WTC11 (cell line): ENCODE measurements at regions not wholly inside any gene's neighbourhood (a gene's known extent, or its start where the extent isn't known, plus 50 kb on each side); places are given as distances from the start of the nearest gene placed in this dataset.

ENCODE experiments used
- ATAC-seq: fragments of 200-7000 bp; cut with Tn5 transposase; 2 replicates; pipeline ENCODE4 v1.10.0; 2021; ENCODE audit warnings: mild to moderate bottlenecking, moderate library complexity
- CTCF ChIA-PET: fragments of 300-600 bp; sonication (Branson Sonifier 250); formaldehyde crosslinking; loops from one replicate; lab custom pipeline; 2021; ENCODE audit warnings: antibody characterized with exemption; lab: Charles Lee
- POLR2A ChIA-PET: fragments of 350-600 bp; sonication (Branson Sonifier 250); formaldehyde crosslinking; loops from one replicate; lab custom pipeline; 2021; ENCODE audit warnings: antibody characterized with exemption; lab: Charles Lee
- DNase-seq: peaks from one replicate; pipeline ENCODE4 v3.0.0; 2021; ENCODE audit warnings: low spot score
- H3K27ac Mint-ChIP-seq: 2 replicates; pipeline ENCODE4 v1.8.0; 2021; ENCODE audit warnings: mixed read lengths
- H3K27me3 Mint-ChIP-seq: 2 replicates; pipeline ENCODE4 v1.8.0; 2021; ENCODE audit warnings: low read depth, mild to moderate bottlenecking, moderate library complexity, mixed read lengths
- H3K36me3 Mint-ChIP-seq: 2 replicates; pipeline ENCODE4 v1.8.0; 2021; ENCODE audit warnings: mixed read lengths
- H3K4me1 Mint-ChIP-seq: 2 replicates; pipeline ENCODE4 v1.8.0; 2022; ENCODE audit warnings: mixed read lengths
- H3K4me3 Mint-ChIP-seq: 2 replicates; pipeline ENCODE4 v1.8.0; 2021; ENCODE audit warnings: mild to moderate bottlenecking, moderate library complexity, mixed read lengths
- H3K9me3 Mint-ChIP-seq: 2 replicates; pipeline ENCODE4 v1.8.0; 2021; ENCODE audit warnings: mixed read lengths
- CBFB ChIP-seq: sonication (generic); formaldehyde crosslinking; IDR thresholded peaks from 2 replicates; pipeline ENCODE4 v1.8.1; 2022; ENCODE audit warnings: mild to moderate bottlenecking, low read depth, missing genetic modification reagents
- CDX4 ChIP-seq: fragments of 250-450 bp; sonication (Bioruptor Pico); IDR thresholded peaks from 2 replicates; pipeline ENCODE4 v1.9.0; 2021; ENCODE audit warnings: moderate library complexity, mild to moderate bottlenecking, inconsistent platforms, borderline replicate concordance
- ELF4 ChIP-seq: sonication (generic); formaldehyde crosslinking; IDR thresholded peaks from 2 replicates; pipeline ENCODE4 v1.8.1; 2022; ENCODE audit warnings: low read depth, mild to moderate bottlenecking, moderate library complexity, missing genetic modification reagents
- MLX ChIP-seq: sonication (generic); formaldehyde crosslinking; IDR thresholded peaks from 2 replicates; pipeline ENCODE4 v1.8.1; 2023; ENCODE audit warnings: mild to moderate bottlenecking, missing genetic modification reagents, moderate library complexity
- RELA ChIP-seq: sonication (generic); formaldehyde crosslinking; IDR thresholded peaks from 2 replicates; pipeline ENCODE4 v1.8.1; 2022; ENCODE audit warnings: missing genetic modification reagents, mild to moderate bottlenecking, borderline replicate concordance
- ZNF121 ChIP-seq: sonication (generic); formaldehyde crosslinking; IDR thresholded peaks from 2 replicates; pipeline ENCODE4 v1.8.0; 2023; ENCODE audit warnings: missing genetic modification reagents
- ZNF317 ChIP-seq: sonication (generic); formaldehyde crosslinking; IDR thresholded peaks from 2 replicates; pipeline ENCODE4 v1.8.1; 2023; ENCODE audit warnings: low read depth, mild to moderate bottlenecking, moderate library complexity, missing genetic modification reagents, borderline replicate concordance
- ZNF425 ChIP-seq: fragments of 250-450 bp; sonication (Bioruptor Pico); conservative IDR thresholded peaks from 2 replicates; pipeline ENCODE4 v1.9.0; 2021; ENCODE audit warnings: mild to moderate bottlenecking
- ZNF532 ChIP-seq: fragments of 250-450 bp; sonication (Bioruptor Pico); IDR thresholded peaks from 2 replicates; pipeline ENCODE4 v1.9.0; 2021; ENCODE audit warnings: mild to moderate bottlenecking, borderline replicate concordance
- TF ChIP-seq, protein P1 (sequence below): sonication (generic); formaldehyde crosslinking; IDR thresholded peaks from 2 replicates; pipeline ENCODE4 v1.8.1; 2022; ENCODE audit warnings: mild to moderate bottlenecking, missing genetic modification reagents, moderate library complexity, borderline replicate concordance

DNA sequence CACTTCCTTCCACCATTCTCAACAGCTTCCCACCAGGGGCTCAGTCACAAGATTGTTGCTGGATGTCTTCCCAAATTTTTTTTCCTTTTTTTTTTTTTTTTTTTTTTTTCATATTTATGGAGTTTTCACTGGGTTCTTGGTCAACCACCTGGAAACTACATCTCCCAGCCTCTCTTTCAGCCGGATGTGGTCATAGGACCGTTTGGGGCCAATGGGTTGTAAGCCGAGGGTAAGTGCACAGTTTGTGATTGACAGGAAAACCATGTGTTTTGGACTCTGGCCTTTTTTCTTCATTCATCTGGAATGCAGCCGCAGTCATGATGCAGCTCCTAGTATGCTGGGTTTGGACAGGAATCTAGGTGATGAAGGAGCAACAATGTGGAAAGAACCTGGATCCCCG, 337.1 kb upstream of the FOXK1 start (continued):
- no peak for TF ChIP-seq ZNF532 (CRISPR knock-in tag)
- no peak for TF ChIP-seq RELA
- no peak for TF ChIP-seq CDX4 (CRISPR knock-in tag)
- TF ChIP-seq, all 79 proteins: peak for 0

DNA sequence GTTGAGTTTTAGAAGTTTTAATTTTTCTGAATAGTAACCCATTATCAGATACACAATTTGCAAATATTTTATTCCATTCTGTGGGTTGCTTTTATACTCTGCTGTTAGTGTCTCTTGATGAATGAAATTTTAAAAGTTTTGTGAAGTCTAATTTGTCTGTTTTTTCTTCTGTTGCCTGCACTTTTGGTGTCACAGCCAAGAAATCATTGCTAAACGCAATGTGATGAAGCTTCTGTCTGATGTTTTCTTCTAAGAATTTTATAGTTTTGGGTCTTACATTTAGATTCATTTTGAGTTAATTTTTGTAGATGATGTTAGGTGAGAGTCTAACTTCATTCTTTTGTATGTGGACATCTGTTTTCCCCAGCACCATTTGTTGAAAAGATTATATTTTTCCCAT, 330.0 kb upstream of the FOXK1 start:
- peaks cover 69% of the 10 kb centered on the region for H3K9me3 Mint-ChIP-seq
- ATAC-seq, result no peak
- TF ChIP-seq, protein P1, sequence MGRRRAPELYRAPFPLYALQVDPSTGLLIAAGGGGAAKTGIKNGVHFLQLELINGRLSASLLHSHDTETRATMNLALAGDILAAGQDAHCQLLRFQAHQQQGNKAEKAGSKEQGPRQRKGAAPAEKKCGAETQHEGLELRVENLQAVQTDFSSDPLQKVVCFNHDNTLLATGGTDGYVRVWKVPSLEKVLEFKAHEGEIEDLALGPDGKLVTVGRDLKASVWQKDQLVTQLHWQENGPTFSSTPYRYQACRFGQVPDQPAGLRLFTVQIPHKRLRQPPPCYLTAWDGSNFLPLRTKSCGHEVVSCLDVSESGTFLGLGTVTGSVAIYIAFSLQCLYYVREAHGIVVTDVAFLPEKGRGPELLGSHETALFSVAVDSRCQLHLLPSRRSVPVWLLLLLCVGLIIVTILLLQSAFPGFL (CRISPR knock-in tag), result no peak
- TF ChIP-seq ELF4 (CRISPR knock-in tag) (no peak), ZNF121 (CRISPR knock-in tag) (no peak), ZNF425 (CRISPR knock-in tag) (no peak), CDX4 (CRISPR knock-in tag) (no peak), CBFB (CRISPR knock-in tag) (no peak)
- TF ChIP-seq, all 79 proteins: peak for 0
- no peak overlapping the region for H3K27ac Mint-ChIP-seq
- H3K36me3 Mint-ChIP-seq, result peaks cover 12% of the 10 kb centered on the region; the same call in 1 of the 2 replicates
- ChIA-PET POLR2A (no interaction called here), CTCF (no interaction called here)
- no peak for DNase-seq
- no peaks in the 10 kb centered on the region for H3K4me1 Mint-ChIP-seq
- no peak overlapping the region for H3K4me3 Mint-ChIP-seq
- H3K27me3 Mint-ChIP-seq, result no peaks in the 10 kb centered on the region; the same call in 1 of the 2 replicates

DNA sequence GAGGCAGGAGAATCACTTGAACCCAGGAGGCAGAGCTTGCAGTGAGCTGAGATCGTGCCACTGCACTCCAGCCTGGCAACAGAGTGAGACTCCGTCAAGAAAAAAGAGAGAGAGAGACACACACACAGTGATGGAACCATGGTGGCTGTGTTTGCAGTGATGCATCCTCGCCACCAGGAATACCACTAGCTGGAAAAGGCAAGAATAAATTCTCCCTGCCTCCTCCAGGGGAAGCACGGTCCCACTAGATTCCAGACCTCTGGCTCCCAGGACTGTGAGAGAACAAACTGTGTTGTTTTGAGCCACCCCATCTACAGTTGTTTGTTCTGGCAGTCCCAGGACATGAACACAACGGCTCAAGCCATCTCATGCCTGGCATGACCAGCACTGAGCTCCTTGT, 320.3 kb upstream of the FOXK1 start:
- no peak overlapping the region for H3K27ac Mint-ChIP-seq
- 0 out of 2 replicates have a peak, but pooled peaks cover 8% of the 10 kb centered on the region for H3K4me1 Mint-ChIP-seq
- no peak for TF ChIP-seq ZNF317 (CRISPR knock-in tag)
- ChIA-PET POLR2A (no interaction called here), CTCF (interaction anchor here (0.6 to 1.7 kb wide), 6 partner anchors 23 to 555 kb away, joined by 3 to 4 read pairs (median 4); no protein-coding TSS in a partner anchor)
- ATAC-seq (no peak; the same call in 1 of the 2 replicates), DNase-seq (no peak)
- no peak overlapping the region for H3K4me3 Mint-ChIP-seq
- peaks cover 2% of the 10 kb centered on the region; the same call in 1 of the 2 replicates for H3K27me3 Mint-ChIP-seq
- H3K9me3 Mint-ChIP-seq, result peaks cover 59% of the 10 kb centered on the region
- H3K36me3 Mint-ChIP-seq, result peaks cover 20% of the 10 kb centered on the region

- no peaks in the 10 kb centered on the region for H3K4me1 Mint-ChIP-seq
- no peak overlapping the region for H3K4me3 Mint-ChIP-seq
- ATAC-seq, result no peak
- TF ChIP-seq MLX (CRISPR knock-in tag), result no peak
- POLR2A ChIA-PET, result no interaction called here
- CTCF ChIA-PET, result no interaction called here
- peaks cover 19% of the 10 kb centered on the region for H3K27me3 Mint-ChIP-seq
- H3K27ac Mint-ChIP-seq, result no peak overlapping the region
- peaks cover 68% of the 10 kb centered on the region for H3K9me3 Mint-ChIP-seq
- H3K36me3 Mint-ChIP-seq, result peaks cover 16% of the 10 kb centered on the region
- no peak for DNase-seq
Observed at GRCh38 chr7:4383584-4383983, 298.5 kb upstream of the FOXK1 start.
